GM18909 (cell line): ENCODE measurements at regions not wholly inside any gene's neighbourhood (a gene's known extent, or its start where the extent isn't known, plus 50 kb on each side); places are given as distances from the start of the nearest gene placed in this dataset.
"Not testable (repeated sequence)": the region's sequence is repeated elsewhere in the genome, so short reads cannot be mapped to it uniquely, and the experiment has no call there.

Source experiments
- ATAC-seq: cut with Tn5 transposase; IDR thresholded peaks from one replicate; pipeline ENCODE4 v1.9.1; 2021; ENCODE audit warnings: mild to moderate bottlenecking; ENCODE audit not compliant: unreplicated experiment, poor library complexity

DNA sequence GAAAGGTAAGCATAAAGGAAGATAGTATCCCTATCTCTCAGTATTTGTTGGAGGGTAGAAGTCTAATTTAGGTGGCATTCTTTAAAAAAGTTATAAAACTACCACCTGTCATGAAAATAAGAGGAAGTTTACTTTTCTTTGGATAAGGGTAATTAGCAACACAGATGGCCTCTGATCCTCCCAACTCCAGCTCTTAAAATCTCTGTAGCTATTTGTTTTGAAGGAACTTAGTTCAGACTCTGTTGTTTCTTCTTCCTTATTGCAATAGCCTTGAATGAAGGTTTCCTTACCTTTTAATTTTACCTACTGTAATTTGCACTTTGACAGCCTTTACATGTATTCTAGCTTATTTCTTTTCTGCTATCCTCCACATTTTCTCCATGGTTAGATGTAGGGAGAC lies 1261.3 kb downstream of the RAPGEF2 start:
- no peak for ATAC-seq

DNA sequence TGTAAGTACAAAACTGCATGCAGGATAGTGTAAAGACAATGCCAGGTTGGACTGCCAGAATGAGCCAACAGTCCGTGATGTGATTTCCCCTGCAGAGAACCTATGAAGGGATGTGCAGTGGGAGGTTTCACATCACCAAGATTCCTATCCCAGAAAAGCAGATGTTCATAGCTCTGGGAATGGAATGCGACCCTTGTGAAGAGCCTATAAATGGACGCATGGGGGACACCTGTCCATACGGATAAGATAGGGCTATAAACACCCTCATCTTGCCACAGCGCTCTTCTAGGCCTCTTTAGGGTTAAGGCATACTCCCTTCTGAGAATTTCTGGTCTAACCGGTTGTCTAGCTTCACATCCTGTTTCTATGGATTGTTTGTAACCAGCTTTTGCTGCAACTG lies 1261.8 kb downstream of the RAPGEF2 start:
- not testable (repeated sequence) for ATAC-seq

DNA sequence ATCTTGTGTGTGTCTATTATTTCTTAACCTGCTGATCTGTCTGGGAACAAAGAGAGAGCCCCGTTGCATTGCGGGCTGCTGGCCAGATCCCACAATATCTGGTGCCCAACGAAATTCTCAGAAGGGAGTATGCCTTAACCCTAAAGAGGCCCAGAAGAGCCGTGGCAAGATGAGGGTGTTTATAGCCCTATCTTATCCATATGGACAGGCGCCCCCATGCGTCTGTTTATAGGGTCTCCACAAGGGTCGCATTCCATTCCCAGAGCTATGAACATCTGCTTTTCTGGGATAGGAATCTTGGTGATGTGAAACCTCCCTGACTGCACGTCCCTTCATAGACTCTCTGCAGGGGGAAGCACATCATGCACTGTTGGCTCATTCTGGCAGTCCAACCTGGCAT lies 1262.5 kb downstream of the RAPGEF2 start:
- not testable (repeated sequence) for ATAC-seq

DNA sequence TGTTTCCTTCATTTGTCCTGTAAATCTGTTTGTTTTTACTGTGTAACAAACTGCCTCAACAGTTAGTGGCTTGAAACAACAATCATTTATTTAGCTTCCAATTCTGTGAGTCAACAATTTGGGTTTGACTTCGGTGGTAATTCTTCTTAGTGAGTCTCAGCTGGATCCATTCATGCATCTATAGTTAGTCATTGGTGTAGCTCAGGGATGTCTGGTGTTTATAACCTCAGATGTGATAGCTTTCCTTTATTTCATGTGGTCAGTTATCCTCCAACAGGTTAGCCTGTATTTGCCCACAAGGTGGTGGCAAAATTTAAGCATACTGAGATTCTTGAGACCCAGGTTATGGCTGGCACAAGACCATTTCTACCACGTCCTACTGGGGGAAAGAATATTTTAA lies 1267.2 kb downstream of the RAPGEF2 start:
- no peak for ATAC-seq

DNA sequence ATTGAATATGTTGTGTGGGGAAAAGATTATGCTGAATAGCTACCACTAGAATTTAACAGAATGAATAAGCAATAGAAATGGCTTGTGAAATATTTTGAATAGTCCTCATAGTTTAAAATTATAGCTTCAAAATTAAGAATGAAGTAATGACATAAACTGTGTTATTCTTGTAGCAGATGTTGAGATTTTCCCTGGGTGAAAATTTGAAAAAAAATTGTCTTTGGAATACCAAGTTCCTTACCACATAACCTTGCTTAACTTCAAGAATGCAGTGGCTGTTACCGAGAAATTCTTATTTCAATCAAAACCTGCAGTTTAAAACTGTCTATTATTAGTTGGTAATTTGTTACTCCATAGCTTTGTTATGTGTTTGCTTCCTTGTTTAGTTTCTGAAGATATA lies 1268.6 kb downstream of the RAPGEF2 start:
- no peak for ATAC-seq

DNA sequence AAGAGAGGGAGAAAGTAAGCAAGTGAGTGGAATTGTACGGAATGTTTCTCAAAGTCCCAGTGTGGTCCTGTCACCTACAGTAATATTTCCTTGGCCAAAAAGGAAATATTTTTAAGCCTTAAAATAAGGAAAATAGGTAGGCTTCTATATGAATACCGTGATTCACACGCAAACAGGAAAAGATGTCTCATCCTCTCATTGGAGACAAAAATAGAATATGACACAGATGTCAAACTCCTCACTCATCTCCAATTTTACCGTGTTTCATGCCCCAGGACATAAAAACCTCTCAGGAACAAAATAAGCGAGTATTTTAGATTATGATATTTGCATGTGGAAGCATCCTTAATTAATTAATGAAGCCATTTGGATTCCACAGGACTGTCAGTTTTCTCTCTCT lies 1269.5 kb downstream of the RAPGEF2 start:
- ATAC-seq, result no peak

DNA sequence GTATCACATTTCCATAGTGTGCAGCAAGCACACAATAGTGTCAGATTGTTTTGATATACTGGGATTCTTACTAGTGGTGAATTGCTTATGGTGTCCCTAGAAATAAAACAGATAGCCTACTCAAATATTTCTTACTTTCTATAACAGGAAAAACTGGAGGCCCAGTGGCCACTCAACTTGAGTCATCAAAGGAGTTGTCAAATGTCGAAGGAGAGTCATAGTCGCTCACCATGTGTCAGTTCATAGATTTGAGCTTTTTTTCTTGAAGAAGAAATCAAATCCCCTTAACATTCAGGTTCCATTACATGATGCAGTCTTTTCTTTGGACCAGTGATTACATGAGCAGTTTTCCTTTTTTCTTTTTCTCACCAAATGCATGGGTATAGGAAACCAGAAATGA lies 1271.0 kb downstream of the RAPGEF2 start:
- no peak for ATAC-seq

DNA sequence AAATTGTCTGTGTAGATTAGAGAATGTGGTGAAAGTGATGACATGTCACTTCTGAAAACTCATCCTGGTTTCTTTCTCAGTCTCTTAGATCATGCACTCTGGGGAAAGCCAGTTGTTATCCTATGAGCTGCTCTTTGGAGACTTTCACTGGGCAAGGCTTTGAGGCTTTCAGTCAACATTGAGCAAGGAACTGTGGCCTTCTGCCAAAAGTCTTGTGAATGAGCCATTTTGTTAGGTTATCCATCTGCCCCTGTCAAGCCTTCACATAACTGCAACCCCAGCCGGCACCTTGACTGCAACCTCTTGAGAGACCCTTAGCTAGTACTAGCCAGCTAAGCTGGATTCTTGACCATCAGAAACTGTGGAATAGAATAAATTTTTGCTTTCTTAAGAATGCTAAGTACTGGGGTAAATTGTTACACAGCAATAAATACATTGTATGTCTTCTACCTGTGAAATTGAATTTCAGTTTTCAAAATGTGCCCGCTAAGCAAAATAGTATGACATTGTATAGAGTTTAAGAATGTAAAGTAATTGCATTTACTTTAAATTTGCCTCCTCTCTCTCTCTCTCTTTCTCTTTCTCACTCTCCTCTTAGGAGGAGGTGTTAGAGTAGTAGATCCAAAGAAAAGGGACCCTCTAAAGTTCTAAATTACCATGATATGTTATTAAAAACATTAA lies 1273.0 kb downstream of the RAPGEF2 start:
- ATAC-seq, result no peak

DNA sequence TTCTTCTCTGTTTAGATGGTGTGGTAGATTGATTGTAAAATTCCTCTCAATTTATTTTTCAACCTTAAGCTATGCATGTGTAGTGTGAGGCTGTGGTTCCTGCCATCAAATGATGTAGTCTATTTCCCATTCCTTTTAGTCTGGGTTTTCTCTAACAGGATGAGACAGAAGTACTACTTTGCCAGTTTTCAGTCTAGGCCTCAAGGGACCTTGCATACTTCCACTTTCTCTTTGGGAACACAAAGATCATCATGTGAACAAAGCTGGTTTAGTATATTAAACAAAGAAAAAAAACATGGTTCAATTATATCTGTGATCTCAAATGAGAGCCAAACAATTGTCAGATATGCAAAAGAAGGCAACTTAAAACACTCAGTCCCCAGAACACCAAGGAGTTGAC lies 1284.0 kb downstream of the RAPGEF2 start:
- ATAC-seq, result no peak

DNA sequence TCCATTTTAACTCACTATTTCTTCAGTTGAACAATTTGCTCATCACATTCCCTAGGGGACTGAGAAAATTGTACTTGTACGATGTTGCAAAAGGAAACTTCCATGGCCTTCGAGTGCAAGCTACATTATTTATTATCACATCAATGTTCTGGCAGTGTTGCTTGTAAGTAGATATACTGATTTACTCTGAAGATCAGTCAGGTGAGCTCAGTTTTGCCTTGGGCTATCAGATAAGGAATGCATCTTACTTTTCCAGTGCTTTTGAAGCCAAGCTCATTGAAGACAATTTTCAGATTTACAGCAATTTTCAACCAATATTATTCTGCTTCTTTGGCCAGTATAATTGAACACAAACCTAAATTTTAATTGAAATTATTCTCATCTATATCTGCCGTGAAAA lies 1296.9 kb downstream of the RAPGEF2 start:
- ATAC-seq, result no peak

DNA sequence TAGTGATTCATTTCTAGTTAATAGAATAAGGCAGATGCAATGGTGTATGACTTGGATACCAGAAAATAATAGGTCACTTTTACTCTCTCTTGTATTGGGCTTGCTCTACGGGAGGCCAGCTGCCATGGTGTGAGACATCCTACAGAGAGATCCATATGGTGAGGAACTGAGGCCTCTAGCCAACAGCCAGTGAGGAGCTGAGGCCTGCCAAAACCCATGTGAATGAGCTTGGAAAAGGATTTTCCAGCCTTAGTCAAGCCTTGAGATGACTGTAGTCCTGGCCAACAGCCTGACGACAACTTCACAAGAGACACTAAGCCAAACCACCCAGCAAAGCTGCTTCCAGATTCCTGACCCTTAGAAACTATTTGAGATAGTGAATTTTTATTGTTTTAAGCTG lies 1300.2 kb downstream of the RAPGEF2 start:
- ATAC-seq, result no peak

DNA sequence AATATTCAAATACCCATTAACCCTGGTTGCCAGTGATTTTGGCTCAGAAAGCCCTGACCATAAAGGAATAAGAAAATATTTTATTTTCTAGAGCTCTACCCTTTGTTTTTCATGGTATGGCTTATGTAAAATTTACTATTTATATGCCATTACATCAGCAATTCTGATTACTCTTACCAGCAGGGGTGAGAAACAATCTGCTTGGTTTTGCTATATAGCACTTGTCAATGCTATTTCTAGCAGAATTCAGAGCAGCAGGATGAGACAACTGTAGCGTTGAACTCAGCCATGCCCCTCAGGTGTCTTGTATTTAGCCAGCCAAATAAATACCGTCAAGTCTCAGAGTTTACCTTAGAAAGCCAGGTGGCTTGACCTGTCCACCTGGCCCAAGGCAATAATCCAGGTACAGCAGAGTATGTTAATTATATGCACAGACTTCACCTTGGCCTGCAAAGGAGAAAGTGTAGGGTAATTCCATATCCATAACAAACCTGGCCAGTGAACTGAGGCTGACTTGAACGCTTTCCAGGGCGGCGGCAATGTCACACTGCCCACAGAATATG lies 1303.5 kb downstream of the RAPGEF2 start:
- ATAC-seq, result no peak

DNA sequence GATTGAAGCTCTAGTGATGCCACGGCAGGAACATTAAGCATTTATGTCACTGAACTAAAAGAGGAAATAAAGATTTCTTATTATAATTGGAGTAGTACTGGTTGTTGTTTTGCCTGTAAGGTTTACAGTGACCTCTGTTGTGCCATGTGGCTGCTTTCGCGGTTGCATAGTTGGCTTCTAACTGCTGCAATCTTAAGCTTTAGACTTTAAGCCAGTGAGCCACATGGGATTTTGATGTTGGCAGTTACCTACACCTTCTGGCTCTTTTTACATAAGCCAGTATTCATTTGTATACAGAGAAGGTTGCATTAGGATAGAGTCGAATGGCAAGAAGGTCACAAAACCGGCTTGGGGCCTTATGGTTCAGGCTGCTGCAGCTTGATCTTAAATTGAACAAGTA lies 1311.6 kb downstream of the RAPGEF2 start:
- no peak for ATAC-seq

DNA sequence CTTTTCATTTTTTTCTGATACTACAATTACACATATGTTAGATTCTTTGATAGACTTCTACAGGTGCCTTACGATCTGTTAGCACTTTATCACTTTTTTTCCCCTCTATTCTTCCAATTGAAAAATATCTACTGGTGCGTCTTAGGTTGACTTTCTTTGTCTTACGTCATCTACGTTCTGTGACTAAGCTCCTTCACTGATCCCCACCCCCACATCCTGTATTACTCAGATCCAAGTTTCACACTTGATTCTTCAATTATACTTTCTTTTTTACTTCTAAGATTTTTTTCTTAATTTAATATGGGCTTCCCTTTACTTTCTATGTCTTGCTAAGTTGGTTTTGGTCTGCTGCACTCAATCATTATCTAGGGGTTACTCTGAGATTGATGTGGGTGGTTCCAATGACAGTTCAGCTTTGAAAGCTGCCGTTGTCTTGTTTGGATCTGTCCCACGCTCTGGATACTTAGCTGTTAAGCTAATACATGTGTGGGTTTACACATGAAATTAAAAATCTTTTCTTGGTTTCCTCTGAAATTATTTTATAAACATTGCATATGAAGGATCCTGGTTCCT lies 1321.1 kb downstream of the RAPGEF2 start:
- no peak for ATAC-seq

DNA sequence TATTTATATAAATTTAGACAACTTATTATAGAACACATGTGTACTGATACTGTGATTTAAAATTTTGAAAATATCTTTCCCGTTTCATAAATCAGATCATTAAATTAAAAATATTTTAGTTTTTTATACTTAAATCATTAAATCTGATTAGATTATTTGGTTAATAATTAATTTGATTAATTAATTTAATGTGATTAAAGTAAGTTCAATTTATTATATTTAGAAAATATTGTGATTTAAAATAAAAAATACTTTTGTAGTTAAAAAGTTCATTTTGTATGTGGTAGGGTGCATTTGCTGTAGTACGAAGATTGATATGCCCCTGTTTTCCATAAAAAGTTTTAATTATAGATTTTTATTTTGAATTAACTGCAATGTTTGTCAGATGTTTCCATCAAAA lies 1323.4 kb downstream of the RAPGEF2 start:
- no peak for ATAC-seq

DNA sequence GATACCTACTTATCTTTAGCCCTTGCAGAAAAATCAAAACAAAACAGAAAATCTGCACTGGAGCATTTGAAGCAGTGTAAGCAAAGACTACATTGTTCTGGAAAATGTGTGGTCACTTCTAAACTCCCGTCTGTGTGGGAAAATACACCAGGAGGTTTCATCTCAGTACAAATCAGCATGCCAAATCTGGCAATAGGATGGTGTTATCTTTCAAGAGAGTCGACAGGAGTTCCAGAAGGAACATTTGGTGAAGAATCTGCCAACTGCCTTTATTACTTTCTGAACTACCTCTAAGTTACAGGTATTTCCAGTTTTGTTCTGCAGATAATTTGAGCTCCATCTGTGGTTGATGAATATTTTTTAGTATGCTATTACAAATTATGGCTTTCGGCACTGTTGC lies 1348.0 kb downstream of the RAPGEF2 start:
- ATAC-seq, result no peak

DNA sequence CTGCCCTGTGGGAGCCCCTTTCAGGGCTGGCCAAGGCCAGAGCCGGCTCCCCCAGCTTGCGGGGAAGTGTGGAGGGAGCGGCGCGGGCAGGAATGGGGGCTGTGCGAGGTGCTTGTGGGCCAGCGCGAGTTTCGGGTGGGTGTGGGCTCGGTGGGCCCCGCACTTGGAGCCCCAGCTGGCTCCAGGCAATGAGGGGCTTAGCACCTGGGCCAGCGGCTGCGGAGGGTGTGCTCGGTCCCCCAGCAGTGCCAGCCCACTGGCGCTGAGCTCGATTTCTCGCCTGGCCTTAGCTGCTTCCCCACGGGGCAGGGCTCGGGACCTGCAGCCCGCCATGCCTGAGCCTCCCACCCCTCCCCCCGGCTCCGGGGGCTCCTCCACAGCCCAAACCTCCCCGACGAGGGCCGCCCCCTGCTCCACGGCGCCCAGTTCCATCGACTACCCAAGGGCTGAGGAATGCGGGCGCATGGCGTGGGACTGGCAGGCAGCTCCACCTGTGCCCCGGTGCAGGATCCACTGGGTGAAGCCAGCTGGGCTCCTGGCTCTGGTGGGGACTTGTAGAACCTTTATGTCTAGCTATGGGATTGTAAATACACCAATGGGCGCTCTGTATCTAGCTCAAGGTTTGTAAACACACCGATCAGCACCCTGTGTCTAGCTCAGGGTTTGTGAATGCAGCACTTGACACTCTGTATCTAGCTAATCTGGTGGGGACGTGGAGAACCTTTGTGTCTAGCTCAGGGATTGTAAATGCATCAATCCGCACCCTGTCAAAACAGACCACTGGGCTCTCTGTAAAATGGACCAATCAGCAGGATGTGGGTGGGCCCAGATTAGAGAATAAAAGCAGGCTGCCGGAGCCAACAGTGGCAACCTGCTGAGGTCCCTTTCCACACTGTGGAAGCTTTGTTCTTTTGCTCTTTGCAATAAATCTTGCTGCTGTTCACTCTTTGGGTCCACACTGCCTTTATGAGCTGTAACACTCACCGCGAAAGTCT lies 1379.1 kb downstream of the RAPGEF2 start:
- ATAC-seq, result not testable (repeated sequence)

DNA sequence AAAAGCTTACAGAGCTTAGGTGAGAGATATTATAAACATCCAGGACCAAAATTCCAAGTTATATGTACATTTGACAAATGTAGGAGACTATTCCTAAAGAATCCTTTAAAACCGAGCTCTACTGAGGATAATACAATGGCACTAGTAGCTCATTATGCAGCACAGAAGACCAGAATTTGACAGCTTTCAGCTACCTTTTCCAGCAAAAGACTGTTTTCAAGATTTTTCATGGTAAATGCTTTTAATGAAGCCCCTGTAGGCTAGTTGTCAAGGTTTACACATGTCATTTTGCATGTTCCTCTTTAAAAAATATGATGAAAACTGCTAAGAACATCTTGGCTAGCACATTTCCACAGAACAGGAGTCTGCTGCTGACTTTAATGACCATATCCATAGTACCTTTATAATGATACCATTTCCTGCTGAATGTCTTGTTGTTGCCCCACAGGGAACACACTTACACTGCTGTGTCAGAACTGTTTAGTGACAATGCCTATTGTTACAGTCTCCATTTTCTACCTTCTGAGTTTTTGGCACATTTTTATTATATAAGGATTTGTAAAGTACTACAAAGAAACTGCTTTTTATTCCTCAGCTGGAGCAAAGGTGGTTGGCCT lies 1382.3 kb downstream of the RAPGEF2 start:
- no peak for ATAC-seq

DNA sequence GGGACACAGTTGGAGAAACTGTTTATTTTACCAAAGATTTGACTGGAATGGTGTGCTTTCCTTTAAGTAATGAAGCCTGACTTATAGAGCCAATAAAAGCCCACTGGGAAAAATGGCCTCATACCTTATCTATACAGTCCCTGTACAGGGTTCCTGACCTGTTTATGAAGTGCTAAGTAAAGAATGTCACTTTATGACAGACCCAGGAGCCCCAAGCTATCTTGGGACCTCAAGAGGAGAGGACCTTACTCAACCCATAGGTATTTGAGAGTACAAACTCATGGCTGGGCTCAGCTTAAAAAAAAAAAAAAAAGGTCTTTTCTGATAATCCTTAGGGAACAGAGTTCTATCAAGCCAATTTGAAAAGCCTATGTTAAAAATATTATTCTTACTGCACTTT lies 1389.3 kb downstream of the RAPGEF2 start:
- no peak for ATAC-seq

DNA sequence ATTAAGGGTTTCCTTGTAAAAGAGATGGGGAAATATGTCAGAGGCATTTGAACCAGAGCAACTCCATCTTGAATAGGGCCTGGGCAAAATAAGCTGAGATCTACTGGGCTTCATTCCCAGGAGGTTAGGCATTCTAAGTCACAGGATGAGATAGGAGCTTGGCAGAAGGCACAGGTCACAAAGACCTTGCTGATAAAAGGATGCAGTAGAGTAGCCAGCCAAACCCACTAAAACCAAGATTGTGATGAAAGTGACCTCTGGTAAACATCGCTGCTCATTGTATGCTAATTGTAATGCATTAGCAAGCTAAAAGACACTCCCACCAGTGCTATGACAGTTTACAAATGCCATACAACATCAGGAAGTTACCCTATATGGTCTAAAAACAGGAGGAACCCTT lies 1390.3 kb downstream of the RAPGEF2 start:
- ATAC-seq, result no peak

DNA sequence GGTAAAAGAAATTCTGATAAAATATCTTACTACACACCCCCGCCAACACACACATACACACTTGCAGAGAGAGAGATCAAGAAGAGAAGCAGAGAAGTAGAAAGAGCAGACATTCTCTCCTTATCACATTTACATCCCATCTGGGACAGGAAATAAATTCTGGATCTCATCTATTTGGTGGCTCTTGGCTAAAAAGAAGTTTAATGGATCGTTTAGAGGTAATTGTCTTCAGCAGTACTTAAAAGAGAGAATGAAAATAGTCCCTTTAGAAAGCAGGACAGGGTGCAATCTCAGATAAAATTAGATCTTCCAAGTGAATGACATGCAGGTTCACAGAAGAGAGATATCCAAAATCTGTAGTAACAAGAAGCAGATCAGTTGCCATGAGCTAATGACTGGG lies 1392.5 kb downstream of the RAPGEF2 start:
- no peak for ATAC-seq
